GM20431 (cell line): ENCODE measurements at regions not wholly inside any gene's neighbourhood (a gene's known extent, or its start where the extent isn't known, plus 50 kb on each side); places are given as distances from the start of the nearest gene placed in this dataset.
"Not testable (repeated sequence)": the region's sequence is repeated elsewhere in the genome, so short reads cannot be mapped to it uniquely, and the experiment has no call there.

Experiments
- in situ Hi-C: fragments of 300-500 bp; cut with MseI, MboI; formaldehyde crosslinking; loops from one replicate; pipeline ENCODE4 v1.15.0; 2020; ENCODE audit warnings: low sequenced_read_pairs; ENCODE audit not compliant: unreplicated experiment

- in situ Hi-C loops, result no loop called here
Observed at GRCh38 chr3:137820366-137820765, 56.3 kb downstream of the SOX14 start.

GRCh38 chr3:137835096-137835495 is 71.0 kb downstream of the SOX14 start:
- in situ Hi-C loops, result no loop called here

GRCh38 chr3:137845194-137845593 is 81.1 kb downstream of the SOX14 start:
- in situ Hi-C loops, result no loop called here

GRCh38 chr3:137845666-137846065 is 81.6 kb downstream of the SOX14 start:
- in situ Hi-C loops, result no loop called here

GRCh38 chr3:137852391-137852830 is 88.3 kb downstream of the SOX14 start:
- in situ Hi-C loops, result no loop called here

GRCh38 chr3:137854533-137855261 is 90.6 kb downstream of the SOX14 start:
- in situ Hi-C loops, result no loop called here

GRCh38 chr3:137866001-137866400 is 101.9 kb downstream of the SOX14 start:
- in situ Hi-C loops, result no loop called here

GRCh38 chr3:137866933-137867332 is 102.8 kb downstream of the SOX14 start:
- in situ Hi-C loops, result no loop called here

- in situ Hi-C loops, result no loop called here
Observed at GRCh38 chr3:137867611-137868010, 103.5 kb downstream of the SOX14 start.

- in situ Hi-C loops, result no loop called here
Observed at GRCh38 chr3:137869022-137869421, 104.9 kb downstream of the SOX14 start.

GRCh38 chr3:137872589-137872988 is 108.5 kb downstream of the SOX14 start:
- in situ Hi-C loops, result not testable (repeated sequence)

GRCh38 chr3:137896842-137897241 is 113.1 kb upstream of the CLDN18 start:
- in situ Hi-C loops, result not testable (repeated sequence)

GRCh38 chr3:137906985-137907649 is 102.8 kb upstream of the CLDN18 start:
- in situ Hi-C loops, result no loop called here

GRCh38 chr3:137924628-137925027 is 85.3 kb upstream of the CLDN18 start:
- in situ Hi-C loops, result loop anchor here (25.0 kb wide), 1 partner anchor 812 kb away; no protein-coding TSS in a partner anchor

- in situ Hi-C loops, result loop anchor here (25.0 kb wide), 1 partner anchor 813 kb away; no protein-coding TSS in a partner anchor
Observed at GRCh38 chr3:137925080-137925479, 84.9 kb upstream of the CLDN18 start.

GRCh38 chr3:137926991-137927390 is 83.0 kb upstream of the CLDN18 start:
- in situ Hi-C loops, result loop anchor here (25.0 kb wide), 1 partner anchor 815 kb away; no protein-coding TSS in a partner anchor

GRCh38 chr3:137930976-137931375 is 79.0 kb upstream of the CLDN18 start:
- in situ Hi-C loops, result loop anchor here (25.0 kb wide), 1 partner anchor 819 kb away; no protein-coding TSS in a partner anchor

- in situ Hi-C loops, result loop anchor here (25.0 kb wide), 1 partner anchor 827 kb away; no protein-coding TSS in a partner anchor
Observed at GRCh38 chr3:137938876-137939275, 71.1 kb upstream of the CLDN18 start.

- in situ Hi-C loops, result loop anchor here (25.0 kb wide), 1 partner anchor 832 kb away; no protein-coding TSS in a partner anchor
Observed at GRCh38 chr3:137944593-137944992, 65.4 kb upstream of the CLDN18 start.

GRCh38 chr3:137946356-137946973 is 63.5 kb upstream of the CLDN18 start:
- in situ Hi-C loops, result loop anchor here (25.0 kb wide), 1 partner anchor 834 kb away; no protein-coding TSS in a partner anchor

GRCh38 chr3:137947117-137947516 is 62.8 kb upstream of the CLDN18 start:
- in situ Hi-C loops, result loop anchor here (25.0 kb wide), 1 partner anchor 835 kb away; no protein-coding TSS in a partner anchor
